H1 (cell line): ENCODE measurements at regions not wholly inside any gene's neighbourhood (a gene's known extent, or its start where the extent isn't known, plus 50 kb on each side); places are given as distances from the start of the nearest gene placed in this dataset.

Source experiments
- BACH1 ChIP-seq: IDR thresholded peaks from 2 replicates; pipeline ENCODE4 v1.6.1; 2012; ENCODE audit warnings: low read length, improper control_type of control experiment
- EGR1 ChIP-seq: IDR thresholded peaks from 2 replicates; pipeline ENCODE4 v1.6.1; 2011; ENCODE audit warnings: low read depth, low read length, borderline replicate concordance
- EP300 ChIP-seq, 2 experiments: IDR thresholded peaks; 1 replicate in 1 of 2; 2 replicates in 1 of 2; pipeline ENCODE4 v1.6.1; 2011 to 2012; ENCODE audit warnings: low read depth in 2 of 2, low read length in 2 of 2, mild to moderate bottlenecking in 2 of 2, borderline replicate concordance in 1 of 2, inconsistent platforms in 1 of 2, moderate library complexity in 1 of 2
- NANOG ChIP-seq: IDR thresholded peaks from 2 replicates; pipeline ENCODE4 v1.6.1; 2011; ENCODE audit warnings: low read length, low read depth, mild to moderate bottlenecking, inconsistent platforms; ENCODE audit not compliant: insufficient read depth, poor library complexity, severe bottlenecking
- RBBP5 ChIP-seq: IDR thresholded peaks from 2 replicates; pipeline ENCODE4 v1.7.1; 2012; ENCODE audit warnings: low read depth, mild to moderate bottlenecking, inconsistent platforms, low read length, moderate library complexity, borderline replicate concordance
- SAP30 ChIP-seq: fragments of 300-600 bp; sonication (generic); IDR thresholded peaks from 2 replicates; pipeline ENCODE4 v1.7.1; 2012; ENCODE audit warnings: low read length, moderate library complexity, mild to moderate bottlenecking, inconsistent platforms; ENCODE audit not compliant: insufficient read depth, insufficient replicate concordance
- TBP ChIP-seq: IDR thresholded peaks from 2 replicates; pipeline ENCODE4 v1.6.1; 2011; ENCODE audit warnings: low read depth, low read length, improper control_type of control experiment
- TEAD4 ChIP-seq: IDR thresholded peaks from 2 replicates; pipeline ENCODE4 v1.6.1; 2012; ENCODE audit warnings: low read depth, low read length, inconsistent platforms, mixed read lengths
- ZNF274 ChIP-seq: IDR thresholded peaks from 2 replicates; pipeline ENCODE4 v1.7.0; 2012; ENCODE audit warnings: low read length, borderline replicate concordance; ENCODE audit errors: extremely low read depth
- TF ChIP-seq, protein P1 (sequence below): fragments of 300-600 bp; sonication (generic); IDR thresholded peaks from 2 replicates; pipeline ENCODE4 v1.7.1; 2012; ENCODE audit warnings: low read length, moderate library complexity, mild to moderate bottlenecking, inconsistent platforms; ENCODE audit not compliant: insufficient replicate concordance

DNA sequence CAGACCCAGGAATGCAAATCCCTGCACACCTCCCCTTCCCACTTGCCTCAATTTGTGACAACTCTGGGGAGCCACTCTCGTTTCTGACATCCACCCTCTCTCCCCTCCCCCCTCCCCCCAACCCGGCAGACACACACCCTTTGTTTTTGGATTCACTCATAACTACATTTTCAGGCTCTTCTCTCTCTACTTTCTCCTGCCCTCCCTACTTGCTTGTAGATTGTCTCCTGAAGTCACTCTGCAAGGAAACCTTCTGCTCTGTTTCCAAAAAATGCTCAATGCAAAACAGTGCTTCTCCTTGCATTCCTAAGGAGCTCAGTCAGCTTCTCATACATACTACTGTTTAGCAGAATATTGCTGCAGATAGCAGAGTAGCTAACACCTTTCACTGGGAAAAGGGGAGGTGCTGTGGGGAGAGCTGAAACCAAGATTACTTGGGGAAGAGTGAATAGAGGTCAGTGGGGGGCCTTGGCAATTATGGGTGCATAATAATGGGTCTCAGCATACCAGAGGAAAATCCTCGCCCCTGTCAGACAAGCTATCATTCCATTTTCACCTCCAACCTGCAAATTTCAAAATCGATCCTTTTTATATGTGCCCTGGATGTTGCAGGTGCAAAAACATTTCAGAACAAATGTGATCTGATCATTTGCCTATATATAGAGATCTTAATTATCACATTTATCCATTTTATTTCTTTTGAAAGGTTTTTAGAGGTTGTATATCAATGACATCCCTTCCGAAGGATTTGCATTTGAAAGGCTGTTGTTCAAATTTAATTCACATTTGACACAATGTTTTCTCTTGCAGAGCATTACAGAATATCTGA is 1860.7 kb upstream of the WWC1 start (continued):
- TF ChIP-seq ZNF274 (no peak), EP300 (IDR thresholded peaks at IDR 0.05; ENCODE audit: borderline replicate concordance in 1 of 2, low read depth in 2 of 2, low read length in 2 of 2) (peak in 1 of 2 experiments; percentile 78; a peak in 1 of 3 replicates), TEAD4 (peak; percentile 90), EGR1 (0 out of 2 replicates have a peak, but pooled peaks have one; percentile 25), NANOG (peak; percentile 83), SAP30 (no peak), TBP (no peak), RBBP5 (peak; percentile 83), BACH1 (no peak)
- TF ChIP-seq, protein P1, sequence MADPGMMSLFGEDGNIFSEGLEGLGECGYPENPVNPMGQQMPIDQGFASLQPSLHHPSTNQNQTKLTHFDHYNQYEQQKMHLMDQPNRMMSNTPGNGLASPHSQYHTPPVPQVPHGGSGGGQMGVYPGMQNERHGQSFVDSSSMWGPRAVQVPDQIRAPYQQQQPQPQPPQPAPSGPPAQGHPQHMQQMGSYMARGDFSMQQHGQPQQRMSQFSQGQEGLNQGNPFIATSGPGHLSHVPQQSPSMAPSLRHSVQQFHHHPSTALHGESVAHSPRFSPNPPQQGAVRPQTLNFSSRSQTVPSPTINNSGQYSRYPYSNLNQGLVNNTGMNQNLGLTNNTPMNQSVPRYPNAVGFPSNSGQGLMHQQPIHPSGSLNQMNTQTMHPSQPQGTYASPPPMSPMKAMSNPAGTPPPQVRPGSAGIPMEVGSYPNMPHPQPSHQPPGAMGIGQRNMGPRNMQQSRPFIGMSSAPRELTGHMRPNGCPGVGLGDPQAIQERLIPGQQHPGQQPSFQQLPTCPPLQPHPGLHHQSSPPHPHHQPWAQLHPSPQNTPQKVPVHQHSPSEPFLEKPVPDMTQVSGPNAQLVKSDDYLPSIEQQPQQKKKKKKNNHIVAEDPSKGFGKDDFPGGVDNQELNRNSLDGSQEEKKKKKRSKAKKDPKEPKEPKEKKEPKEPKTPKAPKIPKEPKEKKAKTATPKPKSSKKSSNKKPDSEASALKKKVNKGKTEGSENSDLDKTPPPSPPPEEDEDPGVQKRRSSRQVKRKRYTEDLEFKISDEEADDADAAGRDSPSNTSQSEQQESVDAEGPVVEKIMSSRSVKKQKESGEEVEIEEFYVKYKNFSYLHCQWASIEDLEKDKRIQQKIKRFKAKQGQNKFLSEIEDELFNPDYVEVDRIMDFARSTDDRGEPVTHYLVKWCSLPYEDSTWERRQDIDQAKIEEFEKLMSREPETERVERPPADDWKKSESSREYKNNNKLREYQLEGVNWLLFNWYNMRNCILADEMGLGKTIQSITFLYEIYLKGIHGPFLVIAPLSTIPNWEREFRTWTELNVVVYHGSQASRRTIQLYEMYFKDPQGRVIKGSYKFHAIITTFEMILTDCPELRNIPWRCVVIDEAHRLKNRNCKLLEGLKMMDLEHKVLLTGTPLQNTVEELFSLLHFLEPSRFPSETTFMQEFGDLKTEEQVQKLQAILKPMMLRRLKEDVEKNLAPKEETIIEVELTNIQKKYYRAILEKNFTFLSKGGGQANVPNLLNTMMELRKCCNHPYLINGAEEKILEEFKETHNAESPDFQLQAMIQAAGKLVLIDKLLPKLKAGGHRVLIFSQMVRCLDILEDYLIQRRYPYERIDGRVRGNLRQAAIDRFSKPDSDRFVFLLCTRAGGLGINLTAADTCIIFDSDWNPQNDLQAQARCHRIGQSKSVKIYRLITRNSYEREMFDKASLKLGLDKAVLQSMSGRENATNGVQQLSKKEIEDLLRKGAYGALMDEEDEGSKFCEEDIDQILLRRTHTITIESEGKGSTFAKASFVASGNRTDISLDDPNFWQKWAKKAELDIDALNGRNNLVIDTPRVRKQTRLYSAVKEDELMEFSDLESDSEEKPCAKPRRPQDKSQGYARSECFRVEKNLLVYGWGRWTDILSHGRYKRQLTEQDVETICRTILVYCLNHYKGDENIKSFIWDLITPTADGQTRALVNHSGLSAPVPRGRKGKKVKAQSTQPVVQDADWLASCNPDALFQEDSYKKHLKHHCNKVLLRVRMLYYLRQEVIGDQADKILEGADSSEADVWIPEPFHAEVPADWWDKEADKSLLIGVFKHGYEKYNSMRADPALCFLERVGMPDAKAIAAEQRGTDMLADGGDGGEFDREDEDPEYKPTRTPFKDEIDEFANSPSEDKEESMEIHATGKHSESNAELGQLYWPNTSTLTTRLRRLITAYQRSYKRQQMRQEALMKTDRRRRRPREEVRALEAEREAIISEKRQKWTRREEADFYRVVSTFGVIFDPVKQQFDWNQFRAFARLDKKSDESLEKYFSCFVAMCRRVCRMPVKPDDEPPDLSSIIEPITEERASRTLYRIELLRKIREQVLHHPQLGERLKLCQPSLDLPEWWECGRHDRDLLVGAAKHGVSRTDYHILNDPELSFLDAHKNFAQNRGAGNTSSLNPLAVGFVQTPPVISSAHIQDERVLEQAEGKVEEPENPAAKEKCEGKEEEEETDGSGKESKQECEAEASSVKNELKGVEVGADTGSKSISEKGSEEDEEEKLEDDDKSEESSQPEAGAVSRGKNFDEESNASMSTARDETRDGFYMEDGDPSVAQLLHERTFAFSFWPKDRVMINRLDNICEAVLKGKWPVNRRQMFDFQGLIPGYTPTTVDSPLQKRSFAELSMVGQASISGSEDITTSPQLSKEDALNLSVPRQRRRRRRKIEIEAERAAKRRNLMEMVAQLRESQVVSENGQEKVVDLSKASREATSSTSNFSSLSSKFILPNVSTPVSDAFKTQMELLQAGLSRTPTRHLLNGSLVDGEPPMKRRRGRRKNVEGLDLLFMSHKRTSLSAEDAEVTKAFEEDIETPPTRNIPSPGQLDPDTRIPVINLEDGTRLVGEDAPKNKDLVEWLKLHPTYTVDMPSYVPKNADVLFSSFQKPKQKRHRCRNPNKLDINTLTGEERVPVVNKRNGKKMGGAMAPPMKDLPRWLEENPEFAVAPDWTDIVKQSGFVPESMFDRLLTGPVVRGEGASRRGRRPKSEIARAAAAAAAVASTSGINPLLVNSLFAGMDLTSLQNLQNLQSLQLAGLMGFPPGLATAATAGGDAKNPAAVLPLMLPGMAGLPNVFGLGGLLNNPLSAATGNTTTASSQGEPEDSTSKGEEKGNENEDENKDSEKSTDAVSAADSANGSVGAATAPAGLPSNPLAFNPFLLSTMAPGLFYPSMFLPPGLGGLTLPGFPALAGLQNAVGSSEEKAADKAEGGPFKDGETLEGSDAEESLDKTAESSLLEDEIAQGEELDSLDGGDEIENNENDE: peak; percentile 93
